Kidney capillary endothelial cell (primary cell): ENCODE measurements at regions not wholly inside any gene's neighbourhood (a gene's known extent, or its start where the extent isn't known, plus 50 kb on each side); places are given as distances from the start of the nearest gene placed in this dataset.

Source experiments
- DNase-seq: peaks from one replicate; pipeline ENCODE4 v3.0.0-alpha.2; 2018; ENCODE audit warnings: low spot score

GRCh38 chr20:17017232-17017631 lies 209.6 kb upstream of the PCSK2 start:
- no peak for DNase-seq

GRCh38 chr20:17021481-17021880 lies 205.4 kb upstream of the PCSK2 start:
- DNase-seq, result no peak

- no peak for DNase-seq
Measured at GRCh38 chr20:17023036-17023435, 203.8 kb upstream of the PCSK2 start.

GRCh38 chr20:17023806-17024205 lies 203.0 kb upstream of the PCSK2 start:
- DNase-seq, result no peak

- DNase-seq, result no peak
Measured at GRCh38 chr20:17024513-17025119, 202.2 kb upstream of the PCSK2 start.

- DNase-seq, result no peak
Measured at GRCh38 chr20:17026346-17026745, 200.5 kb upstream of the PCSK2 start.

GRCh38 chr20:17029698-17030097 lies 197.1 kb upstream of the PCSK2 start:
- DNase-seq, result no peak

GRCh38 chr20:17036541-17036940 lies 190.3 kb upstream of the PCSK2 start:
- no peak for DNase-seq

GRCh38 chr20:17042122-17042521 lies 184.7 kb upstream of the PCSK2 start:
- no peak for DNase-seq

GRCh38 chr20:17043323-17043722 lies 183.5 kb upstream of the PCSK2 start:
- no peak for DNase-seq

- DNase-seq, result no peak
Measured at GRCh38 chr20:17044891-17045290, 181.9 kb upstream of the PCSK2 start.

- no peak for DNase-seq
Measured at GRCh38 chr20:17059465-17059864, 167.4 kb upstream of the PCSK2 start.

GRCh38 chr20:17061715-17062114 lies 165.1 kb upstream of the PCSK2 start:
- no peak for DNase-seq

- DNase-seq, result no peak
Measured at GRCh38 chr20:17062712-17063111, 164.1 kb upstream of the PCSK2 start.

- no peak for DNase-seq
Measured at GRCh38 chr20:17066902-17067301, 159.9 kb upstream of the PCSK2 start.

- DNase-seq, result no peak
Measured at GRCh38 chr20:17068084-17068711, 158.6 kb upstream of the PCSK2 start.

- no peak for DNase-seq
Measured at GRCh38 chr20:17077030-17077429, 149.8 kb upstream of the PCSK2 start.

GRCh38 chr20:17083738-17084137 lies 143.1 kb upstream of the PCSK2 start:
- no peak for DNase-seq

GRCh38 chr20:17084909-17085308 lies 141.9 kb upstream of the PCSK2 start:
- no peak for DNase-seq

- DNase-seq, result no peak
Measured at GRCh38 chr20:17093782-17094181, 133.1 kb upstream of the PCSK2 start.

GRCh38 chr20:17097603-17098002 lies 129.2 kb upstream of the PCSK2 start:
- no peak for DNase-seq

GRCh38 chr20:17100506-17100905 lies 126.3 kb upstream of the PCSK2 start:
- no peak for DNase-seq

- DNase-seq, result no peak
Measured at GRCh38 chr20:17107127-17107526, 119.7 kb upstream of the PCSK2 start.

- DNase-seq, result no peak
Measured at GRCh38 chr20:17108896-17109295, 117.9 kb upstream of the PCSK2 start.
